H1 (cell line): ENCODE measurements at regions not wholly inside any gene's neighbourhood (a gene's known extent, or its start where the extent isn't known, plus 50 kb on each side); places are given as distances from the start of the nearest gene placed in this dataset.

Source experiments
- CTCF ChIA-PET: fragments of 300-600 bp; sonication (Branson Sonifier 250); formaldehyde crosslinking; loops from one replicate; lab custom pipeline; 2021; ENCODE audit not compliant: partially characterized antibody; lab: Charles Lee
- POLR2A ChIA-PET: fragments of 300-600 bp; sonication (Branson Sonifier 250); formaldehyde crosslinking; loops from one replicate; lab custom pipeline; 2021; ENCODE audit warnings: inconsistent platforms; ENCODE audit not compliant: partially characterized antibody; lab: Charles Lee
- DNase-seq, 2 experiments: peaks; one replicate each; pipeline versions ENCODE4 v3.0.0 to v3.0.0-alpha.2; 2010 to 2022; ENCODE audit warnings: low spot score in 2 of 2, low read depth in 1 of 2, mixed read lengths in 1 of 2
- FAIRE-seq: peaks from 2 replicates; lab custom pipeline; 2011; peaks lifted over from hg19 to GRCh38; lab: Jason Lieb, UNC
- H2AFZ ChIP-seq: 2 replicates; pipeline ENCODE4 v1.8.1; 2012; ENCODE audit warnings: low read length, inconsistent platforms
- H2AK5ac ChIP-seq: 2 replicates; pipeline ENCODE4 v1.6.1; 2013; ENCODE audit warnings: low read depth, low read length
- H2BK120ac ChIP-seq: replicated peaks from 2 replicates; pipeline ENCODE3; 2013; ENCODE audit warnings: low read depth, low read length, inconsistent platforms
- H2BK12ac ChIP-seq: 2 replicates; pipeline ENCODE4 v1.6.1; 2013; ENCODE audit warnings: low read depth, low read length
- H2BK15ac ChIP-seq: 2 replicates; pipeline ENCODE4 v1.6.1; 2013; ENCODE audit warnings: low read length
- H2BK20ac ChIP-seq: 2 replicates; pipeline ENCODE4 v1.6.1; 2013; ENCODE audit warnings: low read length
- H2BK5ac ChIP-seq: 2 replicates; pipeline ENCODE4 v1.6.1; 2013; ENCODE audit warnings: low read depth, low read length
- H3K14ac ChIP-seq: 2 replicates; pipeline ENCODE4 v1.6.1; 2013; ENCODE audit warnings: inconsistent platforms; ENCODE audit not compliant: insufficient read length
- H3K18ac ChIP-seq: 2 replicates; pipeline ENCODE4 v1.6.1; 2013; ENCODE audit warnings: low read length; ENCODE audit errors: extremely low read depth
- H3K23ac ChIP-seq: 2 replicates; pipeline ENCODE4 v1.6.1; 2013; ENCODE audit warnings: inconsistent platforms; ENCODE audit not compliant: insufficient read length
- H3K23me2 ChIP-seq: 2 replicates; pipeline ENCODE4 v1.6.1; 2013; ENCODE audit warnings: low read depth, low read length
- H3K27ac ChIP-seq: 2 replicates; pipeline ENCODE4 v1.6.1; 2011; ENCODE audit warnings: low read depth, low read length, inconsistent platforms
- H3K27me3 ChIP-seq, 4 experiments: replicated peaks in 1 of 4; 1 replicate in 1 of 4; 2 replicates in 3 of 4; pipeline versions ENCODE4 v1.6.1 to v1.8.1; 2011 to 2013; ENCODE audit warnings: low read length in 3 of 4, mild to moderate bottlenecking in 3 of 4, inconsistent platforms in 2 of 4, mixed read lengths in 2 of 4, moderate library complexity in 1 of 4; ENCODE audit not compliant: control insufficient read depth in 3 of 4, insufficient read depth in 3 of 4; ENCODE audit errors: extremely low read depth in 1 of 4
- H3K36me3 ChIP-seq, 4 experiments: 2 replicates each; pipeline versions ENCODE4 v1.6.1 to v1.8.1; 2011 to 2013; ENCODE audit warnings: mild to moderate bottlenecking in 4 of 4, low read length in 3 of 4, moderate library complexity in 2 of 4, control low read depth in 1 of 4, inconsistent platforms in 1 of 4; ENCODE audit not compliant: insufficient read depth in 4 of 4, control insufficient read depth in 2 of 4
- H3K4ac ChIP-seq: replicated peaks from 2 replicates; pipeline ENCODE3; 2013; ENCODE audit warnings: low read length, low read depth, mixed read lengths, inconsistent platforms; ENCODE audit not compliant: insufficient read length
- H3K4me1 ChIP-seq, 4 experiments: replicated peaks in 1 of 4; 1 replicate in 1 of 4; 2 replicates in 3 of 4; pipeline versions ENCODE4 v1.6.1 to v1.8.1; 2011 to 2013; ENCODE audit warnings: low read length in 3 of 4, inconsistent platforms in 2 of 4, mixed read lengths in 1 of 4; ENCODE audit not compliant: insufficient read depth in 4 of 4, control insufficient read depth in 3 of 4
- H3K4me2 ChIP-seq, 2 experiments: 2 replicates each; pipeline versions ENCODE4 v1.6.1 to v1.8.1; 2011 to 2013; ENCODE audit warnings: low read depth in 2 of 2, low read length in 2 of 2, control low read depth in 1 of 2, inconsistent platforms in 1 of 2, mild to moderate bottlenecking in 1 of 2; ENCODE audit not compliant: insufficient read depth in 1 of 2
- H3K4me3 ChIP-seq, 4 experiments: fragments of 200-600, 300-600 bp in 1 of 4; sonication (generic), shearing (Covaris generic), sonication (Bioruptor Twin) in 1 of 4; 2 replicates each; pipeline versions ENCODE4 v1.5.1 to v1.8.1; 2011 to 2016; ENCODE audit warnings: low read length in 4 of 4, low read depth in 3 of 4, control low read depth in 2 of 4, inconsistent platforms in 2 of 4, mild to moderate bottlenecking in 2 of 4, mixed read lengths in 1 of 4, moderate library complexity in 1 of 4; ENCODE audit not compliant: insufficient read depth in 2 of 4; ENCODE audit errors: extremely low read depth in 1 of 4
- H3K56ac ChIP-seq: replicated peaks from 2 replicates; pipeline ENCODE3; 2013; ENCODE audit warnings: low read depth, mild to moderate bottlenecking, mixed read lengths, low read length, inconsistent platforms; ENCODE audit not compliant: insufficient read length
- H3K79me1 ChIP-seq: 2 replicates; pipeline ENCODE4 v1.6.1; 2013; ENCODE audit warnings: low read depth, low read length, control low read depth
- H3K79me2 ChIP-seq, 2 experiments: 2 replicates each; pipeline versions ENCODE4 v1.6.1 to v1.8.1; 2012 to 2013; ENCODE audit warnings: low read length in 2 of 2, mild to moderate bottlenecking in 2 of 2, inconsistent platforms in 1 of 2; ENCODE audit not compliant: insufficient read depth in 2 of 2, control insufficient read depth in 1 of 2
- H3K9ac ChIP-seq, 4 experiments: replicated peaks in 1 of 4; 1 replicate in 1 of 4; 2 replicates in 3 of 4; pipeline versions ENCODE4 v1.6.1 to v1.8.1; 2011 to 2013; ENCODE audit warnings: low read depth in 3 of 4, low read length in 3 of 4, control low read depth in 2 of 4, mild to moderate bottlenecking in 2 of 4, moderate library complexity in 2 of 4, inconsistent platforms in 1 of 4; ENCODE audit errors: extremely low read depth in 1 of 4
- H3K9me3 ChIP-seq, 2 experiments: 2 replicates each; pipeline versions ENCODE4 v1.6.1 to v1.8.1; 2012 to 2013; ENCODE audit warnings: mild to moderate bottlenecking in 2 of 2, moderate library complexity in 2 of 2, control low read depth in 1 of 2, inconsistent platforms in 1 of 2, low read depth in 1 of 2, low read length in 1 of 2, mixed read lengths in 1 of 2; ENCODE audit not compliant: insufficient read depth in 2 of 2
- H4K20me1 ChIP-seq, 2 experiments: replicated peaks in 1 of 2; 2 replicates each; pipeline versions ENCODE3 to v1.8.1; 2011 to 2013; ENCODE audit warnings: inconsistent platforms in 2 of 2, low read length in 2 of 2, mild to moderate bottlenecking in 1 of 2; ENCODE audit not compliant: insufficient read depth in 2 of 2, control insufficient read depth in 1 of 2
- H4K5ac ChIP-seq: 2 replicates; pipeline ENCODE4 v1.6.1; 2013; ENCODE audit warnings: low read length, low read depth, mixed read lengths, inconsistent platforms; ENCODE audit not compliant: insufficient read length
- H4K8ac ChIP-seq: 2 replicates; pipeline ENCODE4 v1.8.0; 2013; ENCODE audit warnings: mild to moderate bottlenecking, moderate library complexity, low read length, inconsistent platforms; ENCODE audit not compliant: insufficient read depth; ENCODE audit errors: extremely low read depth
- H4K91ac ChIP-seq: replicated peaks from 2 replicates; pipeline ENCODE3; 2013; ENCODE audit warnings: low read length, mixed read lengths, inconsistent platforms; ENCODE audit not compliant: insufficient read length
- BACH1 ChIP-seq: IDR thresholded peaks from 2 replicates; pipeline ENCODE4 v1.6.1; 2012; ENCODE audit warnings: low read length, improper control_type of control experiment
- GABPA ChIP-seq: IDR thresholded peaks from 2 replicates; pipeline ENCODE4 v1.6.1; 2011; ENCODE audit warnings: mild to moderate bottlenecking, low read length, moderate library complexity, borderline replicate concordance; ENCODE audit not compliant: insufficient read depth
- SIRT6 ChIP-seq: IDR thresholded peaks from one replicate; pipeline ENCODE4 v1.7.1; 2012; ENCODE audit warnings: low read length, inconsistent platforms
- SP1 ChIP-seq: IDR thresholded peaks from 2 replicates; pipeline ENCODE4 v1.6.1; 2011; ENCODE audit warnings: low read depth, low read length
- SP2 ChIP-seq: IDR thresholded peaks from 2 replicates; pipeline ENCODE4 v1.6.1; 2012; ENCODE audit warnings: mild to moderate bottlenecking, low read length, inconsistent platforms
- ZNF274 ChIP-seq: IDR thresholded peaks from 2 replicates; pipeline ENCODE4 v1.7.0; 2012; ENCODE audit warnings: low read length, borderline replicate concordance; ENCODE audit errors: extremely low read depth
- WGBS, 2 experiments: shearing (Covaris generic) in 1 of 2; methylation state at CpG; one replicate each; pipeline versions ENCODE4 v1.1.6 to v1.1.7; 2013 to 2015; ENCODE audit warnings: low lambda C conversion rate in 2 of 2, mixed read lengths in 2 of 2, inconsistent platforms in 1 of 2, low coverage in 1 of 2, missing lambda C conversion rate in 1 of 2; ENCODE audit not compliant: insufficient replicate concordance in 2 of 2, insufficient coverage in 1 of 2, insufficient read length in 1 of 2; ENCODE audit errors: extremely low coverage in 1 of 2, missing lambda C conversion rate in 1 of 2; 5-methylcytosine and 5-hydroxymethylcytosine counted together

GRCh38 chr17:52995147-52995546 is 827.6 kb upstream of the KIF2B start:
- no peak overlapping the region for H3K27ac ChIP-seq
- no peak overlapping the region for H3K9ac ChIP-seq
- no peak overlapping the region for H3K4ac ChIP-seq
- CTCF ChIA-PET: interaction anchor here (1.2 kb wide), 1 partner anchor 397 kb away, joined by 3 read pairs; no protein-coding TSS in a partner anchor
- no peaks in the 10 kb centered on the region for H3K79me2 ChIP-seq
- H3K27me3 ChIP-seq: no peaks in the 10 kb centered on the region
- POLR2A ChIA-PET: no interaction called here
- no peaks in the 10 kb centered on the region for H3K4me1 ChIP-seq
- H3K23me2 ChIP-seq: no peaks in the 10 kb centered on the region
- DNase-seq (no peak), FAIRE-seq (no peak)
- H2BK20ac ChIP-seq: no peak overlapping the region
- no peak overlapping the region for H3K4me3 ChIP-seq
- no peak overlapping the region for H4K91ac ChIP-seq
- H3K36me3 ChIP-seq: no peaks in the 10 kb centered on the region
- no peaks in the 10 kb centered on the region for H4K20me1 ChIP-seq
- no peak overlapping the region for H3K56ac ChIP-seq
- no peak overlapping the region for H2AK5ac ChIP-seq
- no peak overlapping the region for H2BK15ac ChIP-seq
- no peak overlapping the region for H3K18ac ChIP-seq
- H2AFZ ChIP-seq: no peak overlapping the region
- no peak overlapping the region for H4K8ac ChIP-seq
- no peak overlapping the region for H3K14ac ChIP-seq
- no peak overlapping the region for H2BK120ac ChIP-seq
- no peak overlapping the region for H3K23ac ChIP-seq
- H2BK12ac ChIP-seq: no peak overlapping the region
- no peaks in the 10 kb centered on the region for H3K79me1 ChIP-seq
- H2BK5ac ChIP-seq: no peak overlapping the region
- H3K9me3 ChIP-seq: no peaks in the 10 kb centered on the region
- no peak overlapping the region for H4K5ac ChIP-seq
- no peak overlapping the region for H3K4me2 ChIP-seq
- 85% methylated on average over 1 of the region's 1 CpG; no CpG with 5 or more reads in 1 of the 2 experiments for WGBS, 2 experiments
- TF ChIP-seq SP1 (no peak), ZNF274 (no peak), GABPA (no peak), SIRT6 (no peak), BACH1 (no peak), SP2 (no peak)
